K562 (cell line): ENCODE measurements at regions not wholly inside any gene's neighbourhood (a gene's known extent, or its start where the extent isn't known, plus 50 kb on each side); places are given as distances from the start of the nearest gene placed in this dataset.

Experiments used
- ATAC-seq: fragments of 200-7000 bp; cut with Tn5 transposase; 3 replicates; pipeline ENCODE4 v1.9.1; 2020; ENCODE audit warnings: moderate library complexity
- BruUV-seq: library from RNA; stranded (reverse); fragments of 400-500 nt; replicated peaks from 2 replicates; lab custom pipeline; 2021; lab: Mats Ljungman, UMichigan
- CTCF ChIA-PET: fragments of 300-600 bp; formaldehyde crosslinking; extraction: SDS; loops from one replicate; lab custom pipeline; 2021; ENCODE audit warnings: low intra/inter-chr PET ratio; lab: Yijun Ruan, JAX
- POLR2A ChIA-PET: fragments of 300-600, 350-650 bp; sonication (Branson Sonifier 250); formaldehyde crosslinking; extraction: SDS; loops from one replicate; lab custom pipeline; 2021; ENCODE audit warnings: antibody characterized with exemption, inconsistent platforms; lab: Yijun Ruan, JAX
- DNase-seq, 4 experiments: peaks; one replicate each; pipeline versions ENCODE4 v3.0.0 to v3.0.0-alpha.2; 2011 to 2018; ENCODE audit warnings: low spot score in 3 of 4, mixed read lengths in 3 of 4; ENCODE audit errors: extremely low read depth in 1 of 4
- FAIRE-seq: peaks from 2 replicates; lab custom pipeline; 2011; peaks lifted over from hg19 to GRCh38; lab: Jason Lieb, UNC
- H2AFZ ChIP-seq: 2 replicates; pipeline ENCODE4 v1.6.0; 2011; ENCODE audit warnings: low read depth, low read length, control low read depth, inconsistent platforms
- H3K27ac ChIP-seq: fragments of 200-600 bp; 3 replicates; pipeline ENCODE4 v1.8.0; 2011; ENCODE audit warnings: low read depth, mild to moderate bottlenecking, control low read depth, inconsistent platforms, low read length, moderate library complexity, mixed read lengths; ENCODE audit errors: extremely low read depth
- H3K27me3 ChIP-seq, 2 experiments: fragments of 300-600 bp in 1 of 2; 2 replicates in 1 of 2; 3 replicates in 1 of 2; pipeline versions ENCODE4 v1.6.0 to v1.8.0; 2011; ENCODE audit warnings: inconsistent platforms in 2 of 2, low read length in 2 of 2, mild to moderate bottlenecking in 1 of 2, mixed read lengths in 1 of 2, moderate library complexity in 1 of 2; ENCODE audit not compliant: control insufficient read depth in 2 of 2, insufficient read depth in 2 of 2
- H3K36me3 ChIP-seq: fragments of 300-600 bp; 3 replicates; pipeline ENCODE4 v1.8.0; 2011; ENCODE audit warnings: mild to moderate bottlenecking, low read length, inconsistent platforms; ENCODE audit not compliant: control insufficient read depth, insufficient read depth
- H3K4me1 ChIP-seq, 2 experiments: fragments of 200-600 bp in 1 of 2; replicated peaks in 1 of 2; 2 replicates in 1 of 2; 3 replicates in 1 of 2; pipeline versions ENCODE4 v1.5.1 to v1.8.0; 2011; ENCODE audit warnings: inconsistent platforms in 2 of 2, low read length in 2 of 2, mild to moderate bottlenecking in 1 of 2, mixed read lengths in 1 of 2, moderate library complexity in 1 of 2; ENCODE audit not compliant: control insufficient read depth in 2 of 2, insufficient read depth in 2 of 2
- H3K4me2 ChIP-seq: 2 replicates; pipeline ENCODE4 v1.6.1; 2011; ENCODE audit warnings: low read length, control low read depth, inconsistent platforms, mixed read lengths; ENCODE audit not compliant: insufficient read depth
- H3K4me3 ChIP-seq: fragments of 200-600 bp; sonication (generic), shearing (Covaris generic); 2 replicates; pipeline ENCODE4 v1.5.1; 2016; ENCODE audit warnings: control low read depth, inconsistent platforms
- H3K79me2 ChIP-seq: fragments of 200-600 bp; 3 replicates; pipeline ENCODE4 v1.8.0; 2011; ENCODE audit warnings: low read length, inconsistent platforms; ENCODE audit not compliant: control insufficient read depth, insufficient read depth
- H3K9ac ChIP-seq, 2 experiments: 2 replicates each; pipeline versions ENCODE4 v1.6.0 to v1.6.1; 2011; ENCODE audit warnings: low read depth in 2 of 2, low read length in 2 of 2, control low read depth in 1 of 2, inconsistent platforms in 1 of 2, mild to moderate bottlenecking in 1 of 2, mixed read lengths in 1 of 2; ENCODE audit not compliant: insufficient read depth in 1 of 2
- H3K9me1 ChIP-seq: one replicate; pipeline ENCODE4 v1.6.0; 2011; ENCODE audit warnings: inconsistent platforms, mild to moderate bottlenecking, low read length, moderate library complexity; ENCODE audit not compliant: control insufficient read depth, insufficient read depth
- H3K9me3 ChIP-seq: replicated peaks from 2 replicates; pipeline ENCODE4 v1.5.1; 2011; ENCODE audit warnings: low read depth, low read length, inconsistent platforms; ENCODE audit not compliant: control insufficient read depth, insufficient read depth
- H4K20me1 ChIP-seq: replicated peaks from 2 replicates; pipeline ENCODE4 v1.6.1; 2011; ENCODE audit warnings: low read length, inconsistent platforms, mixed read lengths; ENCODE audit not compliant: control insufficient read depth, insufficient read depth
- ATF1 ChIP-seq, 2 experiments: fragments of 450-650 bp in 1 of 2; IDR thresholded peaks; 2 replicates each; pipeline ENCODE4 v1.6.1; 2016; ENCODE audit warnings: missing compliant biosample characterization in 1 of 2, missing genetic modification characterization in 1 of 2
- CHCHD3 ChIP-seq: fragments of 250-450 bp; sonication (Bioruptor Pico); IDR thresholded peaks from 2 replicates; pipeline ENCODE4 v2.1.2; 2022; ENCODE audit warnings: mild to moderate bottlenecking
- CHD4 ChIP-seq: fragments of 200-600 bp; sonication (generic); IDR thresholded peaks from 3 replicates; pipeline ENCODE4 v1.6.1; 2012; ENCODE audit warnings: low read depth, mild to moderate bottlenecking, mixed read lengths, low read length, inconsistent platforms; ENCODE audit not compliant: insufficient read depth, insufficient replicate concordance, poor library complexity, severe bottlenecking
- CTBP1 ChIP-seq: fragments of 450-650 bp; IDR thresholded peaks from 2 replicates; pipeline ENCODE4 v1.6.1; 2016; ENCODE audit warnings: borderline replicate concordance
- GATAD2A ChIP-seq: fragments of 450-650 bp; IDR thresholded peaks from 2 replicates; pipeline ENCODE4 v1.6.1; 2017
- KDM2B ChIP-seq: fragments of 250-450 bp; sonication (Bioruptor Pico); IDR thresholded peaks from 2 replicates; pipeline ENCODE4 v1.8.0; 2021; ENCODE audit warnings: mild to moderate bottlenecking, moderate library complexity
- MAZ ChIP-seq, 2 experiments: fragments of 450-650 bp in 1 of 2; sonication (generic) in 1 of 2; formaldehyde crosslinking; IDR thresholded peaks in 1 of 2; conservative IDR thresholded peaks in 1 of 2; 2 replicates each; pipeline versions ENCODE4 v1.4.0 to v1.5.0; 2020; ENCODE audit warnings: mild to moderate bottlenecking in 1 of 2, missing genetic modification reagents in 1 of 2
- MEF2D ChIP-seq: conservative IDR thresholded peaks from 2 replicates; pipeline ENCODE4 v1.6.1; 2016; ENCODE audit warnings: low read depth, missing genetic modification characterization, missing compliant biosample characterization
- POLR2AphosphoS2 ChIP-seq: IDR thresholded peaks from 2 replicates; pipeline ENCODE4 v1.6.1; 2012; ENCODE audit warnings: low read length, improper control_type of control experiment
- TSC22D4 ChIP-seq: fragments of 450-650 bp; IDR thresholded peaks from 2 replicates; pipeline ENCODE4 v1.6.1; 2016; ENCODE audit warnings: missing genetic modification characterization, missing biosample characterization, control low read depth
- ZNF134 ChIP-seq: fragments of 250-450 bp; sonication (Bioruptor Pico); conservative IDR thresholded peaks from 2 replicates; pipeline ENCODE4 v1.4.0; 2020
- ZNF354B ChIP-seq: fragments of 250-450 bp; sonication (Bioruptor Pico); IDR thresholded peaks from 2 replicates; pipeline ENCODE4 v1.4.0; 2020
- ZNF444 ChIP-seq: fragments of 250-450 bp; sonication (Bioruptor Pico); IDR thresholded peaks from 2 replicates; pipeline ENCODE4 v1.4.0; 2020; ENCODE audit warnings: mild to moderate bottlenecking, moderate library complexity
- WGBS: fragments of 100-300 bp; shearing (Covaris generic); methylation state at CpG from one replicate; pipeline ENCODE4 v1.1.6; 2016; ENCODE audit warnings: low coverage, mixed read lengths; ENCODE audit not compliant: insufficient coverage; ENCODE audit errors: missing lambda C conversion rate; 5-methylcytosine and 5-hydroxymethylcytosine counted together
- in situ Hi-C: fragments of 300-500 bp; cut with MboI; formaldehyde crosslinking; loops from 4 replicates; pipeline ENCODE4 v1.15.0; 2018; ENCODE audit warnings: inconsistent platforms, mixed read lengths
- intact Hi-C: fragments of 100-400 bp; cut with micrococcal nuclease; formaldehyde crosslinking; loops from 2 replicates; pipeline ENCODE4 v1.14.2; 2022
- TF ChIP-seq, protein P1 (sequence below): IDR thresholded peaks from 3 replicates; pipeline ENCODE4 v1.6.1; 2011; ENCODE audit warnings: borderline replicate concordance, mild to moderate bottlenecking; ENCODE audit not compliant: insufficient read length, insufficient read depth
- TF ChIP-seq, protein P2 (sequence below): fragments of 450-650 bp; formaldehyde crosslinking; IDR thresholded peaks from 2 replicates; pipeline ENCODE4 v1.4.0; 2022; ENCODE audit warnings: missing genetic modification characterization
- TF ChIP-seq, protein P3 (sequence below), 2 experiments: fragments of 450-650 bp in 1 of 2; sonication (generic) in 1 of 2; formaldehyde crosslinking in 1 of 2; IDR thresholded peaks in 1 of 2; conservative IDR thresholded peaks in 1 of 2; 2 replicates each; pipeline versions ENCODE4 v1.6.1 to v1.8.1; 2016 to 2023; ENCODE audit warnings: mild to moderate bottlenecking in 2 of 2, moderate library complexity in 2 of 2, inconsistent platforms in 1 of 2, missing genetic modification reagents in 1 of 2

DNA sequence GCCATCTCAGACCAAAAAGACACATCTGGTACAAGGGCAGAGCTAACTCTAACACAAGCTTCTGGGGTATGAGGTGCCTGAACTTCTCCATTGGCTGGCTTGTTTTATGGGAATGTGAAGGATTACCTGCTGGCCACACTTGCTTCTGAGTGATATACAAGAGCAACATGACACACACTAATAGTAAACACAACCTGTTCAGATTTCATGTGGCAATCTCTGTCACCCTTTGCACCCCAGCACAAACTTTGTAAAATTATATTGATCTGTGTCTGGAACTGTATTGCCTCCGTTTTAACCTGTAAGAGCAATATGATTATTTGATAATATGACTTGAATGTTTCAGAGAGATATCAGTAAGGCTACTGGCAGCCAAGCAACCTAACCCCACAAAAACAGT lies 276.7 kb downstream of the CCDC85A start:
- H3K36me3 ChIP-seq: no peaks in the 10 kb centered on the region
- ATAC-seq (no peak), FAIRE-seq (no peak), DNase-seq (no peak)
- TF ChIP-seq GATAD2A: no peak
- no peak for TF ChIP-seq POLR2AphosphoS2
- TF ChIP-seq ATF1 (CRISPR knock-in tag; IDR thresholded peaks at IDR 0.05): no peak
- TF ChIP-seq ATF1 (tag; IDR thresholded peaks at IDR 0.05): no peak
- TF ChIP-seq, protein P1, sequence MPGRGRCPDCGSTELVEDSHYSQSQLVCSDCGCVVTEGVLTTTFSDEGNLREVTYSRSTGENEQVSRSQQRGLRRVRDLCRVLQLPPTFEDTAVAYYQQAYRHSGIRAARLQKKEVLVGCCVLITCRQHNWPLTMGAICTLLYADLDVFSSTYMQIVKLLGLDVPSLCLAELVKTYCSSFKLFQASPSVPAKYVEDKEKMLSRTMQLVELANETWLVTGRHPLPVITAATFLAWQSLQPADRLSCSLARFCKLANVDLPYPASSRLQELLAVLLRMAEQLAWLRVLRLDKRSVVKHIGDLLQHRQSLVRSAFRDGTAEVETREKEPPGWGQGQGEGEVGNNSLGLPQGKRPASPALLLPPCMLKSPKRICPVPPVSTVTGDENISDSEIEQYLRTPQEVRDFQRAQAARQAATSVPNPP: no peak
- TF ChIP-seq ZNF444 (CRISPR knock-in tag): no peak
- no peak for TF ChIP-seq CHCHD3 (CRISPR knock-in tag)
- no peak for TF ChIP-seq KDM2B (CRISPR knock-in tag)
- TF ChIP-seq CTBP1: no peak
- no peak for TF ChIP-seq CHD4
- TF ChIP-seq, protein P2, sequence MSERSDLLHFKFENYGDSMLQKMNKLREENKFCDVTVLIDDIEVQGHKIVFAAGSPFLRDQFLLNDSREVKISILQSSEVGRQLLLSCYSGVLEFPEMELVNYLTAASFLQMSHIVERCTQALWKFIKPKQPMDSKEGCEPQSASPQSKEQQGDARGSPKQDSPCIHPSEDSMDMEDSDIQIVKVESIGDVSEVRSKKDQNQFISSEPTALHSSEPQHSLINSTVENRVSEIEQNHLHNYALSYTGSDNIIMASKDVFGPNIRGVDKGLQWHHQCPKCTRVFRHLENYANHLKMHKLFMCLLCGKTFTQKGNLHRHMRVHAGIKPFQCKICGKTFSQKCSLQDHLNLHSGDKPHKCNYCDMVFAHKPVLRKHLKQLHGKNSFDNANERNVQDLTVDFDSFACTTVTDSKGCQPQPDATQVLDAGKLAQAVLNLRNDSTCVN (CRISPR knock-in tag): no peak
- TF ChIP-seq MEF2D: no peak
- TF ChIP-seq ZNF354B (CRISPR knock-in tag): no peak
- TF ChIP-seq ZNF134 (CRISPR knock-in tag): no peak
- no peak for TF ChIP-seq MAZ (CRISPR knock-in tag; conservative IDR thresholded peaks at IDR 0.05 in 1 of 2, IDR thresholded peaks at IDR 0.05 in 1 of 2)
- TF ChIP-seq, protein P3, sequence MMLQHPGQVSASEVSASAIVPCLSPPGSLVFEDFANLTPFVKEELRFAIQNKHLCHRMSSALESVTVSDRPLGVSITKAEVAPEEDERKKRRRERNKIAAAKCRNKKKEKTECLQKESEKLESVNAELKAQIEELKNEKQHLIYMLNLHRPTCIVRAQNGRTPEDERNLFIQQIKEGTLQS (IDR thresholded peaks at IDR 0.05): no peak
- TF ChIP-seq, protein P3 (CRISPR knock-in tag; conservative IDR thresholded peaks at IDR 0.05): no peak
- no peak for TF ChIP-seq TSC22D4 (tag)
- in situ Hi-C loops: no loop called here
- no peaks in the 10 kb centered on the region for H3K79me2 ChIP-seq
- no peak overlapping the region for H3K27ac ChIP-seq
- intact Hi-C loops: no loop called here
- H3K9me1 ChIP-seq: no peaks in the 10 kb centered on the region
- H3K4me2 ChIP-seq: no peak overlapping the region
- H2AFZ ChIP-seq: no peak overlapping the region
- no peak overlapping the region for H3K9ac ChIP-seq
- WGBS: 0% methylated on average over 1 of the region's 1 CpG
- H3K27me3 ChIP-seq: no peaks in the 10 kb centered on the region
- ChIA-PET CTCF (no interaction called here), POLR2A (no interaction called here)
- H3K4me3 ChIP-seq: no peak overlapping the region
- H3K4me1 ChIP-seq: no peaks in the 10 kb centered on the region
- BruUV-seq: no TSS peak
- H3K9me3 ChIP-seq: no peaks in the 10 kb centered on the region
- H4K20me1 ChIP-seq: no peaks in the 10 kb centered on the region
